Astrocyte (in vitro differentiated cells and primary cell): ENCODE measurements at regions not wholly inside any gene's neighbourhood (a gene's known extent, or its start where the extent isn't known, plus 50 kb on each side); places are given as distances from the start of the nearest gene placed in this dataset.

Experiments
- DNase-seq: peaks from one replicate; pipeline ENCODE4 v3.0.0-alpha.2; 2010; ENCODE audit warnings: low read depth
- FAIRE-seq: peaks from 2 replicates; lab custom pipeline; 2011; peaks lifted over from hg19 to GRCh38; lab: Jason Lieb, UNC
- H2AFZ ChIP-seq: 2 replicates; pipeline ENCODE4 v1.6.0; 2012; ENCODE audit warnings: low read depth, low read length, inconsistent platforms
- H3K27ac ChIP-seq: 2 replicates; pipeline ENCODE4 v1.5.1; 2011; ENCODE audit warnings: low read depth, low read length, inconsistent platforms
- H3K27me3 ChIP-seq: 2 replicates; pipeline ENCODE4 v1.6.0; 2011; ENCODE audit warnings: low read length, inconsistent platforms; ENCODE audit not compliant: insufficient read depth
- H3K36me3 ChIP-seq: 2 replicates; pipeline ENCODE4 v1.5.1; 2011; ENCODE audit warnings: low read length, inconsistent platforms; ENCODE audit not compliant: insufficient read depth
- H3K4me1 ChIP-seq: 2 replicates; pipeline ENCODE4 v1.5.1; 2011; ENCODE audit warnings: low read length, inconsistent platforms; ENCODE audit not compliant: insufficient read depth
- H3K4me2 ChIP-seq: 2 replicates; pipeline ENCODE4 v1.6.0; 2012; ENCODE audit warnings: low read length, inconsistent platforms
- H3K4me3 ChIP-seq: 2 replicates; pipeline ENCODE4 v1.5.1; 2011; ENCODE audit warnings: low read depth, mild to moderate bottlenecking, low read length, inconsistent platforms; ENCODE audit not compliant: insufficient read depth
- H3K79me2 ChIP-seq: 2 replicates; pipeline ENCODE4 v1.6.0; 2012; ENCODE audit warnings: mild to moderate bottlenecking, low read length, inconsistent platforms; ENCODE audit not compliant: insufficient read depth
- H3K9ac ChIP-seq: 2 replicates; pipeline ENCODE4 v1.6.0; 2012; ENCODE audit warnings: mild to moderate bottlenecking, low read length, inconsistent platforms
- H3K9me3 ChIP-seq: 2 replicates; pipeline ENCODE4 v1.5.1; 2012; ENCODE audit warnings: low read depth, mild to moderate bottlenecking, low read length, inconsistent platforms; ENCODE audit not compliant: insufficient read depth
- H4K20me1 ChIP-seq: 2 replicates; pipeline ENCODE4 v1.6.0; 2012; ENCODE audit warnings: low read length, inconsistent platforms; ENCODE audit not compliant: insufficient read depth
- H3K27ac Mint-ChIP-seq: one replicate; pipeline ENCODE4 v1.8.0; 2021; ENCODE audit warnings: mild to moderate bottlenecking, mixed read lengths; ENCODE audit not compliant: unreplicated experiment
- H3K27me3 Mint-ChIP-seq: one replicate; pipeline ENCODE4 v1.8.0; 2021; ENCODE audit warnings: low read depth, mixed read lengths; ENCODE audit not compliant: unreplicated experiment
- H3K36me3 Mint-ChIP-seq: one replicate; pipeline ENCODE4 v1.8.0; 2021; ENCODE audit warnings: low read depth, mixed read lengths; ENCODE audit not compliant: unreplicated experiment
- H3K4me1 Mint-ChIP-seq: one replicate; pipeline ENCODE4 v1.8.0; 2021; ENCODE audit warnings: low read depth, mixed read lengths; ENCODE audit not compliant: unreplicated experiment
- H3K4me3 Mint-ChIP-seq: one replicate; pipeline ENCODE4 v1.8.0; 2021; ENCODE audit warnings: mild to moderate bottlenecking, moderate library complexity, mixed read lengths; ENCODE audit not compliant: unreplicated experiment
- H3K9me3 Mint-ChIP-seq: one replicate; pipeline ENCODE4 v1.8.0; 2021; ENCODE audit warnings: mild to moderate bottlenecking, mixed read lengths; ENCODE audit not compliant: unreplicated experiment
- EZH2 ChIP-seq: IDR thresholded peaks from 2 replicates; pipeline ENCODE4 v1.6.1; 2012; ENCODE audit warnings: mild to moderate bottlenecking, low read length, inconsistent platforms; ENCODE audit not compliant: insufficient read depth
- TF ChIP-seq, protein P1 (sequence below): IDR thresholded peaks from 2 replicates; pipeline ENCODE4 v1.5.1; 2011; ENCODE audit warnings: low read depth, mild to moderate bottlenecking, inconsistent platforms, low read length, moderate library complexity; ENCODE audit not compliant: insufficient read depth

DNA sequence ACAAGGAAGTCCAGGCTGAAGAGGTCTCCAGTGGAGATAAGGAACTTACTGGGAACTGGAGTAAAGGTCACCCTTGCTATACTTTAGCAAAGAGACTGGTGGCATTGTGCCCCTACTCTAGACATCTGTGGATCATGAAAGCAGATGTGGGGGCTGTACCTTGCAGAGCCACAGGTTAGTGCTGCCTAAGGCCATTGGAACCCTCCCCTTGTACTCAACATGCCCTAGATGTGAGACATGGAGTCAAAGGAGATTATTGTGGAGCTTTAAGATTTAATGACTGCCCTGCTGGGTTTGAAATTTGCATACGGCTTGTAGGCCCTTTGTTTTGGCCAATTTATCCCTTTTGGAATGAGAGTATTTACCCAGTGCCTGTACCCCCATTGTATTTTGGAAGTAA is 397.3 kb upstream of the GRIN3A start:
- Mint-ChIP-seq H3K9me3 (no peaks in the 10 kb centered on the region), H3K4me1 (no peaks in the 10 kb centered on the region), H3K36me3 (no peaks in the 10 kb centered on the region), H3K4me3 (no peak overlapping the region), H3K27ac (no peak overlapping the region), H3K27me3 (no peaks in the 10 kb centered on the region)
- FAIRE-seq = no peak
- no peaks in the 10 kb centered on the region for H3K36me3 ChIP-seq
- no peak overlapping the region for H3K9ac ChIP-seq
- no peaks in the 10 kb centered on the region for H4K20me1 ChIP-seq
- no peaks in the 10 kb centered on the region for H3K79me2 ChIP-seq
- H3K4me3 ChIP-seq = no peak overlapping the region
- no peaks in the 10 kb centered on the region for H3K9me3 ChIP-seq
- no peaks in the 10 kb centered on the region for H3K27me3 ChIP-seq
- no peaks in the 10 kb centered on the region for H3K4me1 ChIP-seq
- H2AFZ ChIP-seq = no peak overlapping the region
- no peak overlapping the region for H3K4me2 ChIP-seq
- TF ChIP-seq EZH2 = no peak
- TF ChIP-seq, protein P1, sequence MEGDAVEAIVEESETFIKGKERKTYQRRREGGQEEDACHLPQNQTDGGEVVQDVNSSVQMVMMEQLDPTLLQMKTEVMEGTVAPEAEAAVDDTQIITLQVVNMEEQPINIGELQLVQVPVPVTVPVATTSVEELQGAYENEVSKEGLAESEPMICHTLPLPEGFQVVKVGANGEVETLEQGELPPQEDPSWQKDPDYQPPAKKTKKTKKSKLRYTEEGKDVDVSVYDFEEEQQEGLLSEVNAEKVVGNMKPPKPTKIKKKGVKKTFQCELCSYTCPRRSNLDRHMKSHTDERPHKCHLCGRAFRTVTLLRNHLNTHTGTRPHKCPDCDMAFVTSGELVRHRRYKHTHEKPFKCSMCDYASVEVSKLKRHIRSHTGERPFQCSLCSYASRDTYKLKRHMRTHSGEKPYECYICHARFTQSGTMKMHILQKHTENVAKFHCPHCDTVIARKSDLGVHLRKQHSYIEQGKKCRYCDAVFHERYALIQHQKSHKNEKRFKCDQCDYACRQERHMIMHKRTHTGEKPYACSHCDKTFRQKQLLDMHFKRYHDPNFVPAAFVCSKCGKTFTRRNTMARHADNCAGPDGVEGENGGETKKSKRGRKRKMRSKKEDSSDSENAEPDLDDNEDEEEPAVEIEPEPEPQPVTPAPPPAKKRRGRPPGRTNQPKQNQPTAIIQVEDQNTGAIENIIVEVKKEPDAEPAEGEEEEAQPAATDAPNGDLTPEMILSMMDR = no peak
- no peak for DNase-seq
- no peak overlapping the region for H3K27ac ChIP-seq

DNA sequence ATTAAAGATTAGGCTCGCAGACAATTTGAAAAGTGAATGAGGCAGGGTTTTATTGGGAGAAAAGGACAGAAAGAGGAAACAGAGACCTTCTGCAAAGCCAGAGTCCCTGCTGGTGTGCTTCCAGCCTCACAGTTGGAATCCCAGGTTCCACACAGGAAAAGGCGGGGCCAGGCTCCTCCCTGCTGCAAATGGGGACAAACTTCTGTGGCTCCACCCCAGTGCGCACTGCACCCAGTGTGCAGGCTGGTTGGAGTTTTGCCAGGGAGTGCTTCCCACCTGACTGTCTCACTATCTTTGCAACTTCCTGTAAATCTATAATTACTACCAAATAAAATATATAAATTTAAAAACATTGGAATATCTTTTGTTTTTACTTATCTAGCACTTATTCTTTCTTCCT is 386.0 kb upstream of the GRIN3A start:
- H3K4me3 ChIP-seq = no peak overlapping the region
- DNase-seq = no peak
- no peaks in the 10 kb centered on the region for H3K27me3 ChIP-seq
- no peak overlapping the region for H3K9ac ChIP-seq
- Mint-ChIP-seq H3K4me3 (no peak overlapping the region), H3K27me3 (no peaks in the 10 kb centered on the region), H3K9me3 (no peaks in the 10 kb centered on the region), H3K36me3 (no peaks in the 10 kb centered on the region), H3K4me1 (no peaks in the 10 kb centered on the region), H3K27ac (no peak overlapping the region)
- no peaks in the 10 kb centered on the region for H3K36me3 ChIP-seq
- TF ChIP-seq, protein P1 = no peak
- no peaks in the 10 kb centered on the region for H3K79me2 ChIP-seq
- H3K4me2 ChIP-seq = no peak overlapping the region
- no peaks in the 10 kb centered on the region for H3K4me1 ChIP-seq
- FAIRE-seq = no peak
- H4K20me1 ChIP-seq = no peaks in the 10 kb centered on the region
- H2AFZ ChIP-seq = no peak overlapping the region
- no peaks in the 10 kb centered on the region for H3K9me3 ChIP-seq
- H3K27ac ChIP-seq = no peak overlapping the region

DNA sequence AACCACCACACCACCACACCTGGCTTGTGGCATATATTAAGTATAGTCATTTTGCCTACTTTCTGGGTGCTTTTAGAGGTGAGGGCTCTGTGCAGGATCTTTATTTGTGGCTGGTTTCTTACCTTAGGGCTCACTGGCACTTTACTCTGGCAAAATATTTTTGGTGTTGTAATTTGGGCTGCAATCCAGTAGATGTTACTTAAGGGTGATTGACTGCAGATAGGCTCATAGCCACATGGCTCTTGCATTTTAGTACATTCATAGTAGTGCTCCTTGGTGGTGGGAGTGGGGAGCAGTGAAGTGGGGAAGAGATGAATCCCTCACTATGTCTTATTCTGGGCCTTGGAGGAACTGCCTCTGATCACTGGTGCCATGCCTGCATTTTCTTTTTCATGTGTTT is 376.1 kb upstream of the GRIN3A start:
- Histone ChIP-seq H3K79me2 (no peaks in the 10 kb centered on the region), H3K36me3 (no peaks in the 10 kb centered on the region), H3K9me3 (no peaks in the 10 kb centered on the region), H3K4me2 (no peak overlapping the region), H3K4me3 (no peak overlapping the region), H3K27me3 (no peaks in the 10 kb centered on the region), H3K27ac (no peak overlapping the region), H3K4me1 (no peaks in the 10 kb centered on the region), H4K20me1 (no peaks in the 10 kb centered on the region), H3K9ac (no peak overlapping the region), H2AFZ (no peak overlapping the region)
- no peak for FAIRE-seq
- Mint-ChIP-seq H3K27ac (no peak overlapping the region), H3K36me3 (no peaks in the 10 kb centered on the region), H3K9me3 (peaks cover 2% of the 10 kb centered on the region), H3K4me3 (no peak overlapping the region), H3K27me3 (no peaks in the 10 kb centered on the region), H3K4me1 (no peaks in the 10 kb centered on the region)
- no peak for DNase-seq
- TF ChIP-seq, protein P1 = no peak
- no peak for TF ChIP-seq EZH2
